GM12878 (cell line): ENCODE measurements at regions not wholly inside any gene's neighbourhood (a gene's known extent, or its start where the extent isn't known, plus 50 kb on each side); places are given as distances from the start of the nearest gene placed in this dataset.

Experiments used
- ATAC-seq: fragments of 200-7000 bp; cut with Tn5 transposase; 3 replicates; pipeline ENCODE4 v1.9.1; 2020; ENCODE audit warnings: mild to moderate bottlenecking, moderate library complexity
- BruUV-seq: library from RNA; stranded (reverse); fragments of 400-500 nt; replicated peaks from 2 replicates; lab custom pipeline; 2021; lab: Mats Ljungman, UMichigan
- CTCF ChIA-PET: fragments of 300-600 bp; sonication (Branson Sonifier 250); formaldehyde crosslinking; extraction: SDS; loops from one replicate; lab custom pipeline; 2021; ENCODE audit warnings: inconsistent platforms; lab: Yijun Ruan, JAX
- POLR2A ChIA-PET: fragments of 350-600 bp; formaldehyde crosslinking; extraction: SDS; loops from one replicate; lab custom pipeline; 2021; ENCODE audit warnings: inconsistent platforms; lab: Charles Lee
- RAD21 ChIA-PET: fragments of 300-600 bp; sonication (Branson Sonifier 250); formaldehyde crosslinking; loops from one replicate; lab custom pipeline; 2023; ENCODE audit warnings: antibody characterized with exemption; ENCODE audit not compliant: unreplicated experiment; lab: Charles Lee
- SMC1A ChIA-PET: fragments of 300-600 bp; sonication (Branson Sonifier 250); formaldehyde crosslinking; loops from one replicate; lab custom pipeline; 2023; ENCODE audit not compliant: unreplicated experiment, uncharacterized antibody; lab: Charles Lee
- DNase-seq: peaks from one replicate; pipeline ENCODE4 v3.0.0-alpha.2; 2011; ENCODE audit warnings: low read depth, low spot score
- FAIRE-seq: peaks from 3 replicates; lab custom pipeline; 2011; peaks lifted over from hg19 to GRCh38; lab: Jason Lieb, UNC
- H2AFZ ChIP-seq: 2 replicates; pipeline ENCODE4 v1.6.0; 2011; ENCODE audit warnings: low read depth, low read length, control low read depth; ENCODE audit not compliant: control insufficient read depth
- H3K27ac ChIP-seq: 2 replicates; pipeline ENCODE4 v1.5.1; 2011; ENCODE audit warnings: control low read depth; ENCODE audit not compliant: control insufficient read depth, insufficient read depth
- H3K27me3 ChIP-seq, 2 experiments: replicated peaks in 1 of 2; 2 replicates each; pipeline versions ENCODE4 v1.6.0 to v1.6.1; 2011; ENCODE audit warnings: low read length in 1 of 2; ENCODE audit not compliant: control insufficient read depth in 2 of 2, insufficient read depth in 2 of 2
- H3K36me3 ChIP-seq, 2 experiments: 2 replicates each; pipeline ENCODE4 v1.5.1; 2011; ENCODE audit warnings: low read length in 1 of 2; ENCODE audit not compliant: control insufficient read depth in 2 of 2, insufficient read depth in 2 of 2
- H3K4me1 ChIP-seq: 2 replicates; pipeline ENCODE4 v1.6.1; 2011; ENCODE audit warnings: mild to moderate bottlenecking, low read length, moderate library complexity, mixed read lengths; ENCODE audit not compliant: control insufficient read depth, insufficient read depth
- H3K4me2 ChIP-seq: 2 replicates; pipeline ENCODE4 v1.6.0; 2011; ENCODE audit warnings: control low read depth; ENCODE audit not compliant: control insufficient read depth, insufficient read depth
- H3K4me3 ChIP-seq: fragments of 200-600 bp; sonication (generic); 2 replicates; pipeline ENCODE4 v1.5.1; 2016
- H3K79me2 ChIP-seq: 2 replicates; pipeline ENCODE4 v1.6.0; 2011; ENCODE audit warnings: low read length; ENCODE audit not compliant: control insufficient read depth, insufficient read depth
- H3K9ac ChIP-seq: 2 replicates; pipeline ENCODE4 v1.8.0; 2011; ENCODE audit warnings: low read length, control low read depth, mixed read lengths; ENCODE audit not compliant: control insufficient read depth, insufficient read depth
- H3K9me3 ChIP-seq: replicated peaks from 3 replicates; pipeline ENCODE4 v1.5.1; 2011; ENCODE audit warnings: mild to moderate bottlenecking, low read length; ENCODE audit not compliant: control insufficient read depth, insufficient read depth
- H4K20me1 ChIP-seq: 2 replicates; pipeline ENCODE4 v1.6.0; 2011; ENCODE audit not compliant: control insufficient read depth, insufficient read depth
- BMI1 ChIP-seq: fragments of 450-650 bp; IDR thresholded peaks from 2 replicates; pipeline ENCODE4 v1.6.1; 2016; ENCODE audit warnings: mild to moderate bottlenecking, moderate library complexity, borderline replicate concordance
- MEF2B ChIP-seq: fragments of 450-650 bp; IDR thresholded peaks from 2 replicates; pipeline ENCODE4 v1.6.1; 2018; ENCODE audit warnings: mild to moderate bottlenecking, moderate library complexity; ENCODE audit not compliant: partially characterized antibody, poor library complexity, severe bottlenecking
- NKRF ChIP-seq: fragments of 450-650 bp; conservative IDR thresholded peaks from 2 replicates; pipeline ENCODE4 v1.6.1; 2017; ENCODE audit warnings: mild to moderate bottlenecking, moderate library complexity
- NR2C2 ChIP-seq: IDR thresholded peaks from 2 replicates; pipeline ENCODE4 v1.6.1; 2011; ENCODE audit warnings: borderline replicate concordance, low read depth; ENCODE audit not compliant: control insufficient read depth, insufficient read length
- USF2 ChIP-seq: IDR thresholded peaks from 2 replicates; pipeline ENCODE4 v1.6.1; 2011; ENCODE audit warnings: low read depth, low read length, improper control_type of control experiment, borderline replicate concordance
- WGBS: methylation state at CpG from one replicate; pipeline ENCODE4 v1.1.6; 2016; ENCODE audit warnings: low lambda C conversion rate; ENCODE audit not compliant: insufficient replicate concordance, insufficient coverage; ENCODE audit errors: missing lambda C conversion rate; 5-methylcytosine and 5-hydroxymethylcytosine counted together
- in situ Hi-C: fragments of 300-500 bp; cut with MboI; formaldehyde crosslinking; loops from 9 replicates; pipeline ENCODE4 v1.14.3; 2018; ENCODE audit warnings: mixed read lengths
- intact Hi-C: fragments of 100-400 bp; cut with micrococcal nuclease; formaldehyde crosslinking; loops from one replicate; pipeline ENCODE4 v1.14.2; 2022; ENCODE audit not compliant: unreplicated experiment

GRCh38 chr6:155970876-155971708, 515.5 kb upstream of the NOX3 start:
- H3K79me2 ChIP-seq, result no peaks in the 10 kb centered on the region
- H3K27me3 ChIP-seq, result no peaks in the 10 kb centered on the region
- no peak overlapping the region for H3K27ac ChIP-seq
- DNase-seq (no peak), ATAC-seq (no peak), FAIRE-seq (no peak)
- H3K4me1 ChIP-seq, result no peaks in the 10 kb centered on the region; the same call in 1 of the 2 replicates
- WGBS, result 47% methylated on average over 7 of the region's 7 CpGs
- intact Hi-C loops (no loop called here), in situ Hi-C loops (no loop called here)
- H3K9me3 ChIP-seq, result no peaks in the 10 kb centered on the region
- ChIA-PET SMC1A (no interaction called here), RAD21 (no interaction called here), POLR2A (interaction anchor here (0.6 kb wide), 2 partner anchors 140 to 214 kb away, joined by 3 to 4 read pairs; no protein-coding TSS in a partner anchor), CTCF (no interaction called here)
- BruUV-seq, result no TSS peak
- no peak overlapping the region for H3K4me3 ChIP-seq
- TF ChIP-seq NR2C2 (no peak), MEF2B (no peak), NKRF (no peak), BMI1 (no peak), USF2 (no peak)
- H3K36me3 ChIP-seq, result no peaks in the 10 kb centered on the region
- H3K4me2 ChIP-seq, result no peak overlapping the region
- H3K9ac ChIP-seq, result no peak overlapping the region
- H2AFZ ChIP-seq, result no peak overlapping the region
- no peaks in the 10 kb centered on the region for H4K20me1 ChIP-seq
